ENCODE measurements at regions not wholly inside any gene's neighbourhood (a gene's known extent, or its start where the extent isn't known, plus 50 kb on each side); places are given as distances from the start of the nearest gene placed in this dataset.

GRCh38 chr16:52800432-52800831, 252.3 kb downstream of the CHD9NB start:
- POLR2A ChIA-PET: no interaction called here
- CTCF ChIA-PET: interaction anchor here (1.4 to 1.6 kb wide), 2 partner anchors 11 to 36 kb away, joined by 3 read pairs; no protein-coding TSS in a partner anchor
- no peak for TF ChIP-seq CTCF (IDR thresholded peaks at IDR 0.05; ENCODE audit: control extremely low read depth, extremely low read depth, low read depth, missing control alignments)
- DNase-seq (ENCODE audit: extremely low spot score): no peak

- DNase-seq (ENCODE audit: extremely low spot score): no peak
- TF ChIP-seq CTCF (IDR thresholded peaks at IDR 0.05; ENCODE audit: control extremely low read depth, extremely low read depth, low read depth, missing control alignments): no peak
- POLR2A ChIA-PET: no interaction called here
- CTCF ChIA-PET: interaction anchor here (0.9 to 1.6 kb wide), 3 partner anchors 13 to 35 kb away, joined by 3 read pairs; no protein-coding TSS in a partner anchor
Measured at GRCh38 chr16:52799149-52799548, 252.2 kb upstream of the TOX3 start.

GRCh38 chr16:52787709-52788108, 240.8 kb upstream of the TOX3 start:
- no peak for TF ChIP-seq CTCF (IDR thresholded peaks at IDR 0.05; ENCODE audit: control extremely low read depth, extremely low read depth, low read depth, missing control alignments)
- no peak for DNase-seq (ENCODE audit: extremely low spot score)
- POLR2A ChIA-PET: no interaction called here
- CTCF ChIA-PET: no interaction called here

- CTCF ChIA-PET: interaction anchor here (1.0 kb wide), 1 partner anchor 13 kb away, joined by 3 read pairs; no protein-coding TSS in a partner anchor
- DNase-seq (ENCODE audit: extremely low spot score): no peak
- TF ChIP-seq CTCF (IDR thresholded peaks at IDR 0.05; ENCODE audit: control extremely low read depth, extremely low read depth, low read depth, missing control alignments): no peak
- POLR2A ChIA-PET: no interaction called here
Measured at GRCh38 chr16:52786091-52786490, 239.1 kb upstream of the TOX3 start.

- ChIA-PET CTCF (interaction anchor here (1.0 kb wide), 1 partner anchor 13 kb away, joined by 3 read pairs; no protein-coding TSS in a partner anchor), POLR2A (no interaction called here)
- DNase-seq (ENCODE audit: extremely low spot score): no peak
- TF ChIP-seq CTCF (IDR thresholded peaks at IDR 0.05; ENCODE audit: control extremely low read depth, extremely low read depth, low read depth, missing control alignments): no peak
Measured at GRCh38 chr16:52785653-52786052, 238.7 kb upstream of the TOX3 start.

GRCh38 chr16:52783616-52784015, 236.7 kb upstream of the TOX3 start:
- no peak for TF ChIP-seq CTCF (IDR thresholded peaks at IDR 0.05; ENCODE audit: control extremely low read depth, extremely low read depth, low read depth, missing control alignments)
- ChIA-PET POLR2A (no interaction called here), CTCF (interaction anchor here (0.6 to 1.3 kb wide), 2 partner anchors 10 to 14 kb away, joined by 3 to 6 read pairs; no protein-coding TSS in a partner anchor)
- no peak for DNase-seq (ENCODE audit: extremely low spot score)

All from GM10248 (cell line).